ENCODE measurements at regions not wholly inside any gene's neighbourhood (a gene's known extent, or its start where the extent isn't known, plus 50 kb on each side); places are given as distances from the start of the nearest gene placed in this dataset.

GRCh38 chr14:22448905-22449599, 140.0 kb downstream of the DAD1 start:
- POLR2A ChIA-PET, result no interaction called here
- Histone ChIP-seq H3K4me3 (ENCODE audit: low read depth, low read length) (no peak overlapping the region), H3K27me3 (ENCODE audit: control insufficient read depth, insufficient read depth, low read length) (peaks cover 38% of the 10 kb centered on the region), H3K27ac (ENCODE audit: low read depth, low read length) (no peak overlapping the region), H3K9me3 (ENCODE audit: control insufficient read depth, insufficient read depth, low read length) (no peaks in the 10 kb centered on the region)
- CTCF ChIA-PET, result interaction anchor here (1.1 kb wide), 1 partner anchor 12 kb away, joined by 3 read pairs; no protein-coding TSS in a partner anchor
- no peak for TF ChIP-seq CTCF (IDR thresholded peaks at IDR 0.05; ENCODE audit: low read depth, low read length)
- no peak for DNase-seq (ENCODE audit: low read depth, low spot score)

GRCh38 chr14:22448035-22448904, 140.8 kb downstream of the DAD1 start:
- no peak overlapping the region for H3K27ac ChIP-seq (ENCODE audit: low read depth, low read length)
- peaks cover 30% of the 10 kb centered on the region for H3K27me3 ChIP-seq (ENCODE audit: control insufficient read depth, insufficient read depth, low read length)
- H3K9me3 ChIP-seq (ENCODE audit: control insufficient read depth, insufficient read depth, low read length), result no peaks in the 10 kb centered on the region
- no peak for TF ChIP-seq CTCF (IDR thresholded peaks at IDR 0.05; ENCODE audit: low read depth, low read length)
- no peak for DNase-seq (ENCODE audit: low read depth, low spot score)
- ChIA-PET POLR2A (no interaction called here), CTCF (interaction anchor here (1.1 kb wide), 1 partner anchor 11 kb away, joined by 3 read pairs; no protein-coding TSS in a partner anchor)
- no peak overlapping the region for H3K4me3 ChIP-seq (ENCODE audit: low read depth, low read length)

GRCh38 chr14:22438742-22439141, 150.3 kb downstream of the DAD1 start:
- Histone ChIP-seq H3K9me3 (ENCODE audit: control insufficient read depth, insufficient read depth, low read length) (no peaks in the 10 kb centered on the region), H3K27me3 (ENCODE audit: control insufficient read depth, insufficient read depth, low read length) (peaks cover 28% of the 10 kb centered on the region), H3K4me3 (ENCODE audit: low read depth, low read length) (no peak overlapping the region), H3K27ac (ENCODE audit: low read depth, low read length) (no peak overlapping the region)
- TF ChIP-seq CTCF (IDR thresholded peaks at IDR 0.05; ENCODE audit: low read depth, low read length), result no peak
- ChIA-PET POLR2A (no interaction called here), CTCF (no interaction called here)
- no peak for DNase-seq (ENCODE audit: low read depth, low spot score)

DNA sequence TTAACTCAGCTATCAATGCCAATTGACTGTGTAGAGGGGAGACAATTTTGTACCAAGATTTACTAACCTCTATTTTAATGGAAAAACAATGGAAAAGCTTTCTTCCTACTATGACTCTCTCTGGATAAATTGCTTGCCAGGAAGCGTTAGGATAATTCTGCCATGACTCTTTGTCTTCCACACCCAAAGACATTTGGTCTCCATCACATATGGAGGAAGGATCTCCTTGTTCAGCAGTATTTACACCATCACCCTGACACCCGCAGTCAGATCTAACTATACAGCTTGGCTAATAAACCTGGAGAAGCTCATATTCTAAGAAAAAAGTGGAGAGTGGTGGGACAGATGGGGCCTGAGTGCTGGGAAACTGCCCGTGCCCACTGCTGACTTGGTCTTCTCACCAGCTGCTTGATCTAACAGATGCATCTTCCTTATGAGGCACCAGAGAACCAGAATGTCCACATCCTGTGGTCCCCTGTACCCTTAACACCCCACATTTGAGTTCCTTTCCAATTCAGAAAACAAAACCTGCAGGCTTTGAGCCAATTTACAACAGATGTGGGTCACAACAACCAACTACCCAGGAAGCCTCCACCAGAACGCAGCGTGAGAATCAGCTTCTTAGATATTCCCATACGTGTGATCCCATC, 154.0 kb downstream of the DAD1 start:
- no peak for DNase-seq (ENCODE audit: low read depth, low spot score)
- ChIA-PET CTCF (interaction anchor here (1.3 kb wide), 1 partner anchor 116 kb away, joined by 3 read pairs; no protein-coding TSS in a partner anchor), POLR2A (no interaction called here)
- Histone ChIP-seq H3K27ac (ENCODE audit: low read depth, low read length) (no peak overlapping the region), H3K27me3 (ENCODE audit: control insufficient read depth, insufficient read depth, low read length) (peaks cover 32% of the 10 kb centered on the region), H3K9me3 (ENCODE audit: control insufficient read depth, insufficient read depth, low read length) (no peaks in the 10 kb centered on the region), H3K4me3 (ENCODE audit: low read depth, low read length) (no peak overlapping the region)
- TF ChIP-seq CTCF (IDR thresholded peaks at IDR 0.05; ENCODE audit: low read depth, low read length), result no peak
